ENCODE measurements at regions not wholly inside any gene's neighbourhood (a gene's known extent, or its start where the extent isn't known, plus 50 kb on each side); places are given as distances from the start of the nearest gene placed in this dataset.
"Not testable (repeated sequence)": the region's sequence is repeated elsewhere in the genome, so short reads cannot be mapped to it uniquely, and the experiment has no call there.

DNA sequence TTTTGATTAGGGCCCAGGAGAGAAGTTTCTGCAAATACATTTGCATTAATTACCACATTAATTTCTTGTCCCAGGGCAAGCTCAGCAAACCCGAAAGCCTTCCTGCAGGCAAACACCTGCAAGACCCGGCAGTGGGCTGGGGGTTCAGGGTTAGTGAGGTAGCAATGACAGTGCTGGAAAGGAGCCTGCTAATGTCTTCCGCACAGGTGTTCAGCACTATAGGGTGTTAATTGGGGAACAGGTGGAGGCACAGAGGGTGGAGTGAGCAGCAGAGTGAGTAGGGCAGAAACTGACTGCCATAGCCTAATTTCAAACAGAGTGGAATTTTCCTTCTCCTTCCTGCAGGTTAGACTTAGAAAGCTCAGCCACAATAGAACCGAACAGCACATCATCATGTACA, 50.9 kb upstream of the UBASH3B start:
- no peak for DNase-seq

DNA sequence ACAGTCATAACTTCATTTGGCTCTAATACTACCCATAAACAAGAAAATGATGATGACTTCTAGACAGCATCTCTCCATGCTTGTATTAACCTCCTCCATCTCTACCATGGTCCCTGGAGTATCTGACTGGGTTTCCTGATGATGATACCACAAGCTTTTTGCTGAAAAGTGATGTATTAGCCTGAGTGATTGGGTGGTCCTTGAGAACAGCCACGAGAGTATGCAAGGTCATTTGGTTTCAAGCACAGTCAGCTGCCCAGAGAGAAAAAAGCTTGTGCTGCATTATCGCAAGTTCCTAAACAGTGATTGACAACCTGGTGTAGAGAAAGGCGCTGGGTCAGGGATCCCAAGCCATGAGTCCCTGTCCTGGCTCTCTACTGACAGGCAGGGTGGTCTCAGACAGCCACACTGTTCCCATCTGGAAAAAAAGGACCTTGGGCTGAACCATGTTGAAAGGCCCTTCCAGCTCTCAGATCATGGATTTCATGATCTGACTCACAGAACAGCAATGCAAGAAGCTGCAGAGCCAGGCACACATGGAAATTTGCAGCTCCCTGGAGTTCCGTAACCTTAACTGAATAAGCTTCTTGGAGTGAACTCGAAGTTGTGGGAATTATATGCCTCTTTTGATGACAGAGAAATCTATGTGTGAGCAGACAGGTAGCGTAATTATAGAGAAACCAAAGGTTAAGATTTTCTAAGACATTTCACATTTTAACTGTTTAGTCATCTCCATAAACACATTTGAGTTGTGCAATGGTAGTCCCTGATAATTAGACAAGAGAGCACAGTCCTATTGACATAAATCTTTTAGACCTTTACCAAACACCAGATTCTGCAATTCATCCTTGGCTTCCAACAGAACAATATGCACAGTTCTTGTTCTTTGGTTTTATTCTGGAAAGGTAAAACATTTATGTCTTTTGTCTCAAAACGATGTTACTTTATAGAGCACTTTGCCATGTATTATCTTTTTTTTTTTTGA, 54.1 kb upstream of the UBASH3B start:
- DNase-seq: peak; percentile 70

- DNase-seq: no peak
Observed at GRCh38 chr11:122600290-122600689, 55.2 kb upstream of the UBASH3B start.

DNA sequence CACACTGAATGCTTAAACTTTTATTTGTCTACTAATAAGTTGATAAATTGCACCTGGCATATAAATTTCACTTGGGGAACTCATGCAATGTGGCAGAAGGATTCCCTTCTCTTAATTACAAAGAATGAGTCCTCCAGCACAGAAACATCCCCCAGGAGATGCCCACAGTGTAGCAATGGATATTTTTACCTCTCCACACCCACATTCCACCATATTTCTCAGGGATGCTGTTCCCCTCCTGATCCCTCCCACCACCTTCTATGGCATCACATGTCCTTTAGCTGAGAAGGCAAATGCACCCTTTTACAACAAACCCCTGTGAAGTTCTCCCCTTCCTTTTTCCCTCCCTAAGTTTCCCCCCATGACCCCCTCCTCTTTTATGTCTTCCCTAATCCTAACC, 56.1 kb upstream of the UBASH3B start:
- no peak for DNase-seq

GRCh38 chr11:122598971-122599370, 56.6 kb upstream of the UBASH3B start:
- peak; percentile 22 for DNase-seq

DNA sequence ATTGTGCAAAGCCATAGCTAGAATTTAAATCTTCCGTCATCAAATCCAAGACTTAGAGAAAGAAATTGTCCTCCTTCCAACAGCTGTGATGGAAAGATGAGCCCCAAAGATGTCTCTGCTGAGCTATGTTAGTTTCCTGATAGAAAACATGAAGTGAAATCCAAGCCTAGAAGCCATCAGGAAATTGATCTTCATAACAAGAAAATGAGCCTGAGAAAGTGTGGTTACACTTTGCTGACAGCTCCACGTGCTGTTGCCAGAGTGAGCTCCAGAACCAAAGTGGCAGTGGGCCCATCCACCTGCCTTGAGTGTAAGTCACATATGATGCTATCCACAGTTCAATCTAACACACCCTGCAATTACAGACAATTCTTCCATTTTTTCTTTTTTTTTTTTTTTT, 58.0 kb upstream of the UBASH3B start:
- no peak for DNase-seq

DNA sequence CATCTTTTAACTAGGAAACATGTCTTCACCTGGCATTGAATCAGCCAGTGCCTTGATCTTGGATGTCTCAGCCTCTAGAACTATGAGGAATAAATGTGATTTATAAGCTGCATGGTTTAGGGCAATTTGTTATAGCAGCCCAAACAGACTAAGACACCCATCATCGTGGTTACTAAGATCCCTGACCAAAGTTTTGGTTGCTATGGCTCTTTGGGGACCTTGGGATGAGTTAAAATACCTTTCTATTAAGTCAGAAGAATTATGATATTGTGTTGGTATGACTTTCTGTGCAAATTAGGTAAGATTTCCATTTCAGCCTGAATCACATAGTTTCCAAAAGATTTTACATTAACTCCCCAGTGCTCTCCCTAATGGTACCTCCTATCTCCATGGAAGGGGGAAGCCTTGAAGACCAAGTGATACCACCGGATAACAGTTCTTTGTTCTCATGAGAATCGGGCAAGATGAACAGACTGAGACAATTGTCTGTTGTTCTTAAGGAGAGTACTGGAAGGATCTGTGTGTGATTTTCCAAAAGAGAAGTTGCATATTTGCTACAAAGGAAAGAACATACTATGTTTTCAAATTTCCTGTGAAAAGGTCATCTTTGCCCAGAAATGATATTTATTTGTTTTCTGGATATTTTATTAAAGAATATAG, 60.4 kb upstream of the UBASH3B start:
- DNase-seq: peak; percentile 22

- DNase-seq: no peak
Observed at GRCh38 chr11:122593473-122594420, 61.8 kb upstream of the UBASH3B start.

DNA sequence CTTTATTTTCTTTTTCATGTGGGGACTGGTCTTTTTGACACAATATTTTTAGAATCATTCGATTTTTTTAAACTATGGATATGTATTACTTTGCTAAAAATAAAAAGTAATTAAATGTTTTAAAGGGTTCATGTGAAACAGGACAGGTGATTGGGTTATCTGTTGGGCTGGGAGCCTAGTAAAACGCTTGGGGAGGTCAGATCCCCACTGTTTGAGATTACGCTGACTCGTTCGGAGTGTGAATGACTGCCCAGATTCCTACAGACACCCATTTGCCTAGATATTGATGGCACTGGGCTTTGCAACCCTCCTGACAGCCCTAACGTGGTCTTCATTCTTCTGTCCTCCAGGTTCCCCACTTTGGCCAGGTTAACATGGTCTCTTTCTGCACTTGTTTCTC, 62.9 kb upstream of the UBASH3B start:
- no peak for DNase-seq

DNA sequence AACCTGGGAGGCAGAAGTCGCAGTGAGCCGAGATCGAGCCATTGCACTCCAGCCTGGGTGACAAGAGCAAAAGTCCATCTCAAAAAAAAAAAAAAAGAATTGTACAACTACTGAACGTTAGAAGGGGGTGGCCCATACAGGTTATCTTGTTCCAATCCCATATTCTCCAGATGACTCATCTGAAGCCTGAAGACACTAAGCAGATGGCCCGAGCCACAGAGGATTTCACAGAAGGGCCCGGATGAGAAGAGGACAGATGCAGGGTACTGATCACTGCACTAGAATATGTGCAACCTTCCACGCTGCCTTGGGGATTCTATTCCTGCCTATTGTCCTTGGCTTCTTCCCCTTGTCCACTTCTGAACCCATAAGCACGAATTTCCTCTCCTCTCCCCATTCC, 70.9 kb upstream of the UBASH3B start:
- DNase-seq: no peak

GRCh38 chr11:122580071-122580470, 75.5 kb upstream of the UBASH3B start:
- DNase-seq: not testable (repeated sequence)

DNA sequence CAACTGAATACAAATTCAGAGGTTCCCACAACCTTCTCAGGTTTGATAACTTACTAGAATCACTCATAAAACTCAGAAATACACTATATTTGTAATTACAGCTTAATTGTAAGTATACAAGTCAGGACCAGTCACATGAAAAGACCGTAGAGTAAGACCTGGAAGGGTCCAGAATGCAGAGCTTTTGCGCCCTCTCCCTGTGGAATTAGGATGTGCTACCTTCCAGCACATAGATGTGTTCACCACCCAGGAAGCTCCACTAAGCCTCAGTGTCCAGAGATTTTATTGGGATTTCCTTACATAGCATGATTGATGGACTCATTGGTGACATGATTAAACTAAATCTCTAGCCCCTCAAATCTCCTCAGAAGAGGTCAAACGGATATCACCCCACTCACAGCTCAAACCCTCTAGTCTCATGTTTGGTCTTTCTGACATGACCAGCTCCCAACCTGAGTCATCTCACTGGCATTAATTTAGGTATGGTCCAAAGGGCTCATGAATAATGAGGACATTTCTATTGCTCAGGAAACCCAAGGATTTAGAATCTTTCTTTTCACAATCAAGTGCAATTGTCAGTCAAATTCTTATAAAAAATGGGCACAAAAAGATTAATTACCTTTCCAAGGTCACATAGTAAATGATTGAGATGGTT, 77.2 kb upstream of the UBASH3B start:
- no peak for DNase-seq

GRCh38 chr11:122572592-122572991, 82.9 kb upstream of the UBASH3B start:
- DNase-seq: peak; percentile 22

DNA sequence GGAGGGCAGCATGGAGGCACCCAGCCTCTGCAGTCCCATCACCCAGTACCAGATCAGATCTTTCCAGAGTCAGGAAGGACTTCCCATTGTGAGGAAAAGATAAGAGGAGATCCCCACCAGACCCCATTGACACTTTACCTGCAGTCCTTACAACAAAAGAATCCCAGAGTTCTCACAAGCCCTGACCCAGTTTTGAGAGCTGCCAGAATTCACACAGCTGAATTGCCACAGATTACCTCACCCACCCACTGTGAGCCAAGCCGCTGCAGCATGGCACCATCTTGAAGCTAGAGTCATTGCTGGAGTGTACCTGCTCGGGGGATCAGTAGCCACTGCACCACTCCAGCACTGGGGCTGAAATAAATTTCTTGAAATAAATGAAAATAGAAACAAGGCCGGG, 91.8 kb upstream of the UBASH3B start:
- DNase-seq: no peak

DNA sequence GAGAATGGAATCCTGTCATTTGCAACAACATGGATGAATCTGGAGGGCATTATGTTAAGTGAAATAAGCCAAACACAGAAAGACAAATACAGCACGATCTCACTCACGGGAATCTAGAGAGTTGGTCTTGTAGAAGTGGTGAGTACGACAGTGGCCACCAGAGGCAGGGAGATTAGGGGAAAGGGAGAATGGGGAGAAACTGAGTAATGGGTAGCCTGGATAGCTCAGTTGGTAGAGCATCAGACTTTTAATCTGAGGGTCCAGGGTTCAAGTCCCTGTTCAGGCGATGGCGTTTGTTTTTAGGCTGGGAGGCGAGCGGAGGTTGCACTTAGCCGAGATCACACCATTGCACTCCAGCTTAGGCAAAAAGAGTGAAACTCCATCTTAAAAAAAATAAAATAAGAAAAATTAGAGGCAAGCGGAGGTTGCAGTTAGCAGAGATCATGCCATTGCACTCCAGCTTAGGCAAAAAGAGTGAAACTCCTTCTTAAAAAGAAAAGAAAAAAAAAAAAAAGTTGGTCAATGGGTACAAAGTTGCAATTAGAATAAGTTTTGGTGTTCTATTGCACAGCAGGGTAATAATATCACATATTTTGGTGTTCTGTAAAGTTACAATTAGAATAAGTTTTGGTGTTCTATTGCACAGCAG, 95.7 kb upstream of the UBASH3B start:
- DNase-seq: peak; percentile 8

GRCh38 chr11:122559218-122559617, 96.3 kb upstream of the UBASH3B start:
- not testable (repeated sequence) for DNase-seq

DNA sequence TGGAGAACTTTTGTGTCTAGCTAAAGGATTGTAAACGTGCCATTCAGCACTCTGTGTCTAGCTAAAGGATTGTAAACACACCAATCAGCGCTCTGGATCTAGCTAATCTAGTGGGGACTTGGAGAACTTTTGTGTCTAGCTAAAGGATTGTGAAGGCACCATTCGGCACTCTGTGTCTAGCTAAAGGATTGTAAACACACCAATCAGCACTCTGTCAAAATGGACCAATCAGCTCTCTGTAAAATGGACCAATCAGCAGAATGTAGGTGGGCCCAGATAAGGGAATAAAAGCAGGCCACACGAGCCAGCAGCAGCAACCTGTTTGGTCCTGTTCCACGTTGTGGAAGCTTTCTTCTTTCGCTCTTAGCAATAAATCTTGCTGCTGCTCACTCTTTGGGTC, 98.4 kb upstream of the UBASH3B start:
- not testable (repeated sequence) for DNase-seq

GRCh38 chr11:122556605-122557004, 98.9 kb upstream of the UBASH3B start:
- DNase-seq: no peak

DNA sequence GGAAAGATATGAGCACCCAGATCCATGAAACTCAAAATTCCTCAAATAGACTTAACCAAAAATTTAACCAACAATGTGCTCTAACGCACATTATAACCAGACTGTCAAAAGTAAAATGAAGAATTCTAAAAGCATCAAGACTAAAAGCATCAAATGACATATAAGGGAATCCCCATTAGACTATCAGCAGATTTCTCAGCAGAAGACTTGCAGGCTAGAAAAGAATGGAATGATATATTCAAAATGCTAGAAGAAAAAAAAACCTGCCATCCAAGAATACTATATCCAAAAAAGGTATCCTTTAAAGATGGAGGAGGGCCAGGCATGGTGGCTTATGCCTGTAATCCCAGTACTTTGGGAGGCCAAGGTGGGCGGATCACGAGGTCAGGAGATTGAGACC, 117.5 kb upstream of the UBASH3B start:
- no peak for DNase-seq

DNA sequence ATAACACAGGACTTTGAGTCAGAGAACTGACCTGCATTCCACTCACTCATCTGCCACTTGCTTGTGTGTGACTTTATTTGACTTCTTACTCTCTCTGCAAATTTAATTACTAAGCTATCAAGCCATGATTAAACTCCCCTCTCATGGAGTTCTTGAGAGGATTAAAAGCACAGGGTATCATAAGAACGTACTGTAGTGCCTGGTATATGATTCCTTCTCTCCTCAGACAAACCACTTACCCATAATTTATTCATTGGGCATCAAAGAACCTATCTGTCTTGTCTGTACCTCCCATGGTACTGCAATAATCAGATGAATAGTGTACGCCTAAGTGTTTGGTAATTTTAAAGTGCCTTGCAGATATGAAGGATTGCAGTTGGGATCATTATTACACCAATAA, 130.6 kb upstream of the UBASH3B start:
- DNase-seq: no peak

DNA sequence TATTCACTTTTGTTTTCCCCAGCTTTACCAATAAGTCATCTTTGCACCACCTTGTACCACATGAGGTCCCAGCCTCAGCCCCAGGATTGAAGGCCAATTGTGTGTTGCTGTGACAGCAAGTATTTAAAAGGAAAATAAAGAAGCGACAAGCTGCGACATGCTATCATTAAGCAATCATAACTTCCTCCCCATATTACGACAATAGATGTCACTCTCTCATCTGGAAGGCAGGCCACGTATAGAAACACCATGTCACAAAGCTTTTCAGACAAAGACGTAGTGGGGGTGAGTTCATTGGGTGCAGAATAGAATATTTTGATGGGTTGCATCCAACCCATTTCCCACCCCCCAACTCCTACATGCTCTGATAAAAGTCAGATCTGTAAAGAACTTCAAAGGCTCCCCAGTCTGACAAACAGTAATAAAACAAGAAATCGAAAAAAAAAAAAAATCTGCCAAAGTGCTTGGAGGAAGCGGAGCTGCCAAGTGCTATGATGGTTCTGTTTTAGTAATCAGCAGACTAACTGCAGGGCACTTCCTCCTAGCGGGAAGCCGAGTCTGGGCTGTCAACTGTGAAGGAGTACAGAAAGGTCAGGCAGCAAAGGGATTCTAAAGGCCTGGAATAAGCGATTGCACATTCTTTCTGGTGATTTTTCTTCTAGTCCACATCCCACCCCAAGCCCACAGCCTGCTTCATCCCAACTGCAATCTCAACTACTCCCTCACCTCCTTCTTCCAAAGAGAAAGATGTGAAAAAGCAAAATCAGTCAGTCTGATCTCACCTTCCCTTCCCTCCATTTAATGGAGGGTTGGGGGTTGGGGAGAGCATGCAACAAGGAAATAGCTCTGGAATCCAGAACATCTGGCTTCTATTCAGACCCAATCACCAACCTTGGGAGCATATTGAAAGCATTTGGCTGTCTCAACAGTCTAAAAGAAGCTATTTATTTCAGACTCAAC, 131.4 kb upstream of the UBASH3B start:
- no peak for DNase-seq
